Transverse colon (tissue), 4 donors: ENCODE measurements at regions not wholly inside any gene's neighbourhood (a gene's known extent, or its start where the extent isn't known, plus 50 kb on each side); places are given as distances from the start of the nearest gene placed in this dataset.
A peak's percentile ranks its signal among the peaks of the same experiment; 100 is the strongest.

Experiments used
- DNase-seq: peaks from one replicate; pipeline ENCODE4 v3.0.0-alpha.2; 2019
- H3K27ac ChIP-seq, 4 donors: fragments of 200-600 bp; sonication (generic); 2 replicates each; pipeline ENCODE4 v1.5.1; 2016 to 2018; ENCODE audit warnings: inconsistent platforms in 4 of 4
- H3K27me3 ChIP-seq: fragments of 200-600 bp; sonication (generic); 2 replicates; pipeline ENCODE4 v1.5.1; 2017; ENCODE audit warnings: inconsistent platforms
- H3K36me3 ChIP-seq, 4 donors: fragments of 200-600 bp; sonication (generic); 2 replicates each; pipeline ENCODE4 v1.5.1; 2017 to 2019; ENCODE audit warnings: inconsistent platforms in 4 of 4
- H3K4me1 ChIP-seq, 4 donors: fragments of 200-600 bp; sonication (generic); 2 replicates each; pipeline ENCODE4 v1.5.1; 2017 to 2020; ENCODE audit warnings: inconsistent platforms in 4 of 4
- H3K4me3 ChIP-seq, 4 donors: fragments of 200-600 bp; sonication (generic); 1 replicate in 1 of 4; 2 replicates in 3 of 4; pipeline versions ENCODE4 v1.5.1 to v1.6.1; 2017 to 2019; ENCODE audit warnings: inconsistent platforms in 4 of 4
- H3K9me3 ChIP-seq, 2 donors: fragments of 200-600 bp; sonication (generic); 2 replicates each; pipeline ENCODE4 v1.5.1; 2017 to 2019; ENCODE audit warnings: inconsistent platforms in 2 of 2
- CTCF ChIP-seq, 5 experiments: fragments of 200-600 bp in 3 of 5; fragments of 450-650 bp in 2 of 5; sonication (generic) in 3 of 5; IDR thresholded peaks; 1 replicate in 2 of 5; 2 replicates in 3 of 5; pipeline ENCODE4 v1.5.1; 2016 to 2017; ENCODE audit warnings: antibody characterized with exemption in 5 of 5, inconsistent platforms in 3 of 5, mild to moderate bottlenecking in 2 of 5, moderate library complexity in 1 of 5
- EP300 ChIP-seq: sonication (generic); formaldehyde crosslinking; IDR thresholded peaks from one replicate; pipeline ENCODE4 v1.6.1; 2017; ENCODE audit warnings: antibody characterized with exemption, low read depth
- POLR2A ChIP-seq: fragments of 450-650 bp; IDR thresholded peaks from one replicate; pipeline ENCODE4 v1.6.1; 2016; ENCODE audit warnings: antibody characterized with exemption, mild to moderate bottlenecking, moderate library complexity
- POLR2AphosphoS5 ChIP-seq, 3 donors: sonication (generic); formaldehyde crosslinking; IDR thresholded peaks; one replicate each; pipeline ENCODE4 v1.6.1; 2016; ENCODE audit warnings: antibody characterized with exemption in 3 of 3
- WGBS, 2 donors: methylation state at CpG; one replicate each; pipeline ENCODE4 v1.1.5; 2018; ENCODE audit warnings: low coverage in 1 of 2; 5-methylcytosine and 5-hydroxymethylcytosine counted together
- in situ Hi-C, 4 donors: fragments of 200-750 bp; cut with MboI; loops; one replicate each; pipeline versions ENCODE4 v1.15.0 to v1.15.1; 2017; ENCODE audit warnings: low sequenced_read_pairs in 3 of 4, low pct_ligation_motif_present in 1 of 4, low pct_unique_long_range_greater_than_20kb in 1 of 4
- intact Hi-C: fragments of 100-400 bp; cut with DNase I; formaldehyde crosslinking; loops from one replicate; pipeline ENCODE4 v1.15.1; 2023; ENCODE audit warnings: low total_unique reads

DNA sequence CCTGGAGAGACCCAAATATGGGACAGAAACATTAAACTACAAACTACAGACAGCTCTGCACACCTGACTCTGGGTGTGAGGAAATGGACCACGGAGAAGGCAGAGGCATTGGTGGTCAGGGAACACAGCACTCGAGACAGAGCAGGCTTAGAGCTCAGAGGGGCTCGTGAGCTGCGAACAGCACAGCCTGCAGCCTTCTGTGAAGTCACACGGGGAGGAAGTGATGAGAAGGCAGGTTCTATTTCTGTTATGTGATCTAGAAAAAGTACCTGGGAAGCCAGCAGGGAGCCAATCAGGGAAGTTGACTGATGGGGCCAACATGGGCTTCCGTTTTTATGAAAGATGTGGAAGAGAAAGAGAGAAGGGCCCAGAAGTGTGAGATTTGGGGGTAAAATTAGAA, 88.9 kb upstream of the SNAP25 start:
- no peak for TF ChIP-seq POLR2AphosphoS5 (IDR thresholded peaks at IDR 0.05)
- no peak for TF ChIP-seq CTCF (IDR thresholded peaks at IDR 0.05)
- TF ChIP-seq EP300, result no peak
- TF ChIP-seq POLR2A, result no peak
- H3K4me1 ChIP-seq, result no peaks in the 10 kb centered on the region
- no peak overlapping the region for H3K4me3 ChIP-seq
- intact Hi-C loops, result no loop called here
- in situ Hi-C loops, result no loop called here
- no peak for DNase-seq
- no peaks in the 10 kb centered on the region for H3K27me3 ChIP-seq
- no peaks in the 10 kb centered on the region for H3K36me3 ChIP-seq
- 72 to 73% methylated on average over 6 of the region's 6 CpGs for WGBS, 2 donors
- H3K27ac ChIP-seq, result no peak overlapping the region
- H3K9me3 ChIP-seq, result peaks cover 5% of the 10 kb centered on the region in 2 donors

GRCh38 chr20:10131732-10132345, 86.8 kb upstream of the SNAP25 start:
- H3K27ac ChIP-seq, result peak overlapping the region in 1 of 4 donors; percentile 21
- DNase-seq, result peak; percentile 20
- intact Hi-C loops, result no loop called here
- no peak overlapping the region for H3K4me3 ChIP-seq
- no peaks in the 10 kb centered on the region for H3K4me1 ChIP-seq
- H3K27me3 ChIP-seq, result no peaks in the 10 kb centered on the region
- H3K9me3 ChIP-seq, result no peaks in the 10 kb centered on the region
- in situ Hi-C loops, result no loop called here
- 25% methylated on average over 5 of the region's 8 CpGs; no CpG with 5 or more reads in 1 of the 2 donors for WGBS, 2 donors
- no peaks in the 10 kb centered on the region for H3K36me3 ChIP-seq
- TF ChIP-seq CTCF (IDR thresholded peaks at IDR 0.05), result no peak
- TF ChIP-seq POLR2A, result no peak
- no peak for TF ChIP-seq POLR2AphosphoS5 (IDR thresholded peaks at IDR 0.05)
- no peak for TF ChIP-seq EP300

GRCh38 chr20:10132387-10132786, 86.2 kb upstream of the SNAP25 start:
- WGBS, 2 donors, result 82% methylated on average over 7 of the region's 7 CpGs; no CpG with 5 or more reads in 1 of the 2 donors

GRCh38 chr20:10133532-10133931, 85.1 kb upstream of the SNAP25 start:
- Histone ChIP-seq H3K4me1 (no peaks in the 10 kb centered on the region), H3K27ac (no peak overlapping the region), H3K9me3 (no peaks in the 10 kb centered on the region), H3K27me3 (no peaks in the 10 kb centered on the region), H3K4me3 (no peak overlapping the region), H3K36me3 (no peaks in the 10 kb centered on the region)
- 83 to 88% methylated on average over 2 to 4 of the region's 4 CpGs for WGBS, 2 donors
- intact Hi-C loops, result no loop called here
- DNase-seq, result no peak
- in situ Hi-C loops, result no loop called here
- TF ChIP-seq EP300 (no peak), CTCF (IDR thresholded peaks at IDR 0.05) (no peak), POLR2A (no peak), POLR2AphosphoS5 (IDR thresholded peaks at IDR 0.05) (no peak)

More at GRCh38 chr20:10132387-10132786, 86.2 kb upstream of the SNAP25 start:
- no peaks in the 10 kb centered on the region for H3K9me3 ChIP-seq
- H3K36me3 ChIP-seq, result no peaks in the 10 kb centered on the region
- H3K4me3 ChIP-seq, result no peak overlapping the region
- H3K27ac ChIP-seq, result no peak overlapping the region
- H3K4me1 ChIP-seq, result no peaks in the 10 kb centered on the region
- no peaks in the 10 kb centered on the region for H3K27me3 ChIP-seq
- intact Hi-C loops (no loop called here), in situ Hi-C loops (no loop called here)
- no peak for DNase-seq
- TF ChIP-seq CTCF (IDR thresholded peaks at IDR 0.05) (no peak), POLR2AphosphoS5 (IDR thresholded peaks at IDR 0.05) (no peak), POLR2A (no peak), EP300 (no peak)
